NCI-H82 (cell line): ENCODE measurements at regions not wholly inside any gene's neighbourhood (a gene's known extent, or its start where the extent isn't known, plus 50 kb on each side); places are given as distances from the start of the nearest gene placed in this dataset.

Experiments
- DNase-seq: peaks from one replicate; lab custom pipeline; 2025; lab: John Stamatoyannopoulos, UW

GRCh38 chr20:56996533-56996932 lies 269.9 kb downstream of the BMP7 start:
- DNase-seq, result no peak

GRCh38 chr20:56998438-56998837 lies 268.0 kb downstream of the BMP7 start:
- DNase-seq, result no peak

- no peak for DNase-seq
Measured at GRCh38 chr20:57000441-57000968, 265.9 kb downstream of the BMP7 start.

GRCh38 chr20:57001126-57001767 lies 265.2 kb downstream of the BMP7 start:
- DNase-seq, result no peak

GRCh38 chr20:57002066-57002570 lies 264.3 kb downstream of the BMP7 start:
- DNase-seq, result no peak

- no peak for DNase-seq
Measured at GRCh38 chr20:57003012-57003411, 263.4 kb downstream of the BMP7 start.

- DNase-seq, result no peak
Measured at GRCh38 chr20:57004416-57004815, 262.0 kb downstream of the BMP7 start.

GRCh38 chr20:57004951-57005933 lies 261.2 kb downstream of the BMP7 start:
- DNase-seq, result no peak

- peak; percentile 28 for DNase-seq
Measured at GRCh38 chr20:57006411-57007170, 259.9 kb downstream of the BMP7 start.

- no peak for DNase-seq
Measured at GRCh38 chr20:57007171-57007540, 259.3 kb downstream of the BMP7 start.

- no peak for DNase-seq
Measured at GRCh38 chr20:57008217-57008616, 258.2 kb downstream of the BMP7 start.

- DNase-seq, result no peak
Measured at GRCh38 chr20:57009355-57009754, 257.1 kb downstream of the BMP7 start.

GRCh38 chr20:57009775-57010174 lies 256.7 kb downstream of the BMP7 start:
- no peak for DNase-seq

- no peak for DNase-seq
Measured at GRCh38 chr20:57012691-57013090, 253.8 kb downstream of the BMP7 start.

GRCh38 chr20:57013217-57013616 lies 253.2 kb downstream of the BMP7 start:
- no peak for DNase-seq

GRCh38 chr20:57013741-57014140 lies 252.7 kb downstream of the BMP7 start:
- peak; percentile 54 for DNase-seq

GRCh38 chr20:57020364-57020763 lies 246.1 kb downstream of the BMP7 start:
- no peak for DNase-seq

GRCh38 chr20:57022306-57022705 lies 244.1 kb downstream of the BMP7 start:
- peak; percentile 19 for DNase-seq

GRCh38 chr20:57023007-57023406 lies 243.4 kb downstream of the BMP7 start:
- DNase-seq, result no peak

- DNase-seq, result no peak
Measured at GRCh38 chr20:57023997-57024396, 242.4 kb downstream of the BMP7 start.

GRCh38 chr20:57024849-57025248 lies 241.6 kb downstream of the BMP7 start:
- DNase-seq, result no peak

GRCh38 chr20:57025261-57025660 lies 241.2 kb downstream of the BMP7 start:
- no peak for DNase-seq
